GM18498 (cell line): ENCODE measurements at regions not wholly inside any gene's neighbourhood (a gene's known extent, or its start where the extent isn't known, plus 50 kb on each side); places are given as distances from the start of the nearest gene placed in this dataset.

Experiments used
- ATAC-seq: cut with Tn5 transposase; IDR thresholded peaks from one replicate; pipeline ENCODE4 v1.9.1; 2021; ENCODE audit warnings: mild to moderate bottlenecking, moderate library complexity; ENCODE audit not compliant: unreplicated experiment

DNA sequence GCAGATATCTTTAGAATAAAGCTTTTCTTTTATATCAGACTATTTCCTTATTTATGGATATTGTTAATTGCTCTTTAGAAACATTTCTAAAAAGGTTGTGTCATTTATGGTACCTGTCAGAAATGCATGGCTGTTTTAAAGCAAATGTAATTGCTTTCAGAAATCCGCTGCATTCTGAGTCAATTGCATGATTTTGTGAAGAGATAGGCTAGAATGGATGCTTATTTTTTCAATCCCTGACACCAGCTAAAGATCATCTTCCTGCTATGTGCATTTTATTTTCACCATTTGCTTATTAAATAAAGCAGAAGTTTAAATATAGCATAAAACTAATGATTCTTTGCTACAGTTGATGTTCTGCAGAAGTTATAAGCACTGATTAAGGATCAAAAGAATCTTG lies 170.2 kb upstream of the C9orf72 start:
- no peak for ATAC-seq

DNA sequence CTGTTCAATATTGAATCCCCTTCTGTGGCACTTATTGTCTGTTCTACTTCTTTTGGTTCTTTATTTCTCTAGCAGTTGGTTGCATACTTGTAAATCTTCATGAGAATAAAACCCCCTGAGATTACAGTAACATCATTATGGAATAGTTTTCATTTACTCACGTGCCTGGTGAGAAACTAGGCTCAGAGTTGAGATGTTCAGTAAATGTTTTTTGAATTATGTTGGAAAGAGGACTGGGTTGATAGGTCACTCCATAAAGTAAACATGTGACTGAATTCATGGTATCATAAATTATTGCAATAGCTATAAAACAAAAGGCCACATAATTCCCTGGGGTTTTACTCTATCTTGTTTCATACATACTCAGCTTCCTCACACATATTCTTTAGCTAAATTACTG lies 174.2 kb upstream of the C9orf72 start:
- no peak for ATAC-seq

- ATAC-seq = no peak
These were observed 176.6 kb upstream of the C9orf72 start for GRCh38 chr9:27749838-27750237.

DNA sequence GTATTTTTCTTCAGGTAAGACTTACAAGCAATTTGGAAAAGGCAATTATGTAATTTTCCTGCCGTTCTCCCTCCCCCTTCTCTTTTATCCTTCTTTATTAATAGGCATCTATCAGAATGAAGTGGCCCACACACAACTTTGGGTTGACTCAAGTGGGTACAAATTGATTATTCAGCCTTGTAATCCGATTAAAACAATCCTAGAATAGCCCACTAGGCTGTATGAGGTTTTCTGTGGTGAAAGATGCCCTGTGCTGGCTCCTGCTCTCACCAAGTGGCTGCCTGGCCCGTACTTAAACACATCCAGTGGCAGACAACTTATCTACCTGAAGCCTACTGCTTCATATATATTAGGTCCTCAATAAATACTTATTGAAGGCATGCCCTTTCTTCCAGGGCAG lies 177.3 kb upstream of the C9orf72 start:
- no peak for ATAC-seq

GRCh38 chr9:27752069-27752468 lies 178.8 kb upstream of the C9orf72 start:
- ATAC-seq = no peak

GRCh38 chr9:27755846-27756245 lies 182.6 kb upstream of the C9orf72 start:
- ATAC-seq = no peak

DNA sequence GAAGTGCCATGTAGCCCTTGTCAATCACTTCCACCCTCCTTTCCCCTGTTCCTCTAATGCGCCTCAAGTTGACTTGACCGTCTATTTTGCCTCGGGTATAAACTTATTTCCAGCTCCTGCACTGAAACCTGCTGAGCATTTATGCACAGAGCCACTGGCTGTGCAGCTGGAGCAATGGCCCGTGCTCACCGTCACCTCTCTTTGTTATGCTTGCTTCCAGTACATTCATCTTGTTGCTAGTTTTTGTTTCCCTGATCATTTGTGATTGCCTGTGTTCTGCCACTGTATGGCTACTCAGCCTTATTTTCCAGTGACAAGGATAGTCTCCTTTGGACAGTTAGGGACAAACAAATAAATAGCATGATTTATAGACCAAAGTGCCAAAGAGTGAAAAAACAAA lies 183.1 kb upstream of the C9orf72 start:
- no peak for ATAC-seq

DNA sequence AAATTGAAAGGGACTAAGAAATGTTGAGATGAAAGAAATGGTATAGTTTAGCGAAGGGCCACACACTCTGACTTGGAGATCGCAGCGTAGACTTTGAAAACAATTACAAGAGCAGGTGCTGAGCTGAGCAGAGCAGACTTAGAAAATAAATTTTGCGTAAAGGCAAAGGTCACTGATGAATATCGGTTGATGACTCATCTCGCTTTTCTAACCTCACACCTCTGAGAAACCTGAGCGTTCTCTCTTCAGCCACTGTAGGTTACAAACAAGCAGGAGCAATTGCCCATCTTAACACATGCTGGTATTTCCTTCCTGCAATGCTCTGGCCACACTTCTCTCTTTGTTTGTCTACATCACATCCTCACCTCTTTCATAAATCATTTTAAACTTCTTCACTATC lies 190.6 kb upstream of the C9orf72 start:
- no peak for ATAC-seq

DNA sequence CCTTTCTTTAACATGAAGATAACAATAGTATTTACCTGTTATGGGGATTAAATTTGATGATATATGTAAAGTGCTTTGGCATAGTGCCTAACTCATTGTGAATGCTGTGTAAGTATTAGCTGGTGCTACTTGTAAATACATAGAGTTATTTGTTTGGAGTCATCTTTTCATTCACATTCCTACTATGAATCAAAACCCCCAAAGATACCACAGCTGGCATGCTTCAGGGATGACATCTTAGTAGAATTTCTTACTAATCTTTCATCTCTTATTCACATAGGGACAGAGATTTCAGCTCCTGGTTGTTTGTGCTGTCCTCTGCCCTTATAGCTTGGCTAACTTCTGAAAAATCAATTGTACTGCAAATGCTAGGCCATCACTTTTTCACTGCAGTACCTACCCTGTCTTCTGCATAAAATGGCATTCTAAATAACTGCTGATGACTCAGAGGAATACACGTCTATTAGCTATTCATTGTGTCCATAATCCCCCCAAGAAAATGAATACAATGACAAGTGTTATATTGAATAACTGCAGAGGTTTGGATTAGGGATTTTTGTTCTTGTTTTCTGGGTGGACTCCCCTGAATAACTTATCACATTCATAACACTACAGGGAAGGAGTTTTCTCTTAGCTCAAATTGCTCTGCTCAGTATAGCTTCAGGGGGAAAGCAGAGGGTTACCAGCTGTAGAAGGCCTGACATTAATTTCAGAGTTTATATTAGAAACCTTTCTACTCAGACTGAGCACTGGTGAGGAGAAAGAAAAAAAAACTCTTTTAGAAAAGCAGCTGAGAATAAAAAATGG lies 192.2 kb upstream of the C9orf72 start:
- ATAC-seq = no peak

- no peak for ATAC-seq
These were observed 193.0 kb upstream of the C9orf72 start for GRCh38 chr9:27766073-27766835.

DNA sequence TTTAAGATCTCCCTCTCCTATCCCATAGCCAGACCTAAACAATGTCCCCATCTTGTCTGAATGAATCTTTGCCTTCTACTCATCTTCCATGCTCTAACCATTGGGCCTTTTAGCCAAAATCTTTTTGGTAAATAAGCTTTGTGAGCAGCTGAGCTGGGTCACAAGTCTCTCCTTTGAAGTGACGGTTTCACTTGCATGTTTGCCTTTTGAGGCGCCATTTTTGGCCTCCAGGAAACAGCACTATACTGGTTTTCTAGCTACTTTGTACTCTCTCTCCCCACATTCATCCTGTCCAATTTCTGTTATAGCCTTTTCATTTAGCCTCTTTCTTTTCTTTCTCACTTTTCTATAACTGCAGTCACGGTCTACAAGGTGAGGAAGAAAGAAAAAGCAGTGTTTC lies 195.5 kb upstream of the C9orf72 start:
- no peak for ATAC-seq

DNA sequence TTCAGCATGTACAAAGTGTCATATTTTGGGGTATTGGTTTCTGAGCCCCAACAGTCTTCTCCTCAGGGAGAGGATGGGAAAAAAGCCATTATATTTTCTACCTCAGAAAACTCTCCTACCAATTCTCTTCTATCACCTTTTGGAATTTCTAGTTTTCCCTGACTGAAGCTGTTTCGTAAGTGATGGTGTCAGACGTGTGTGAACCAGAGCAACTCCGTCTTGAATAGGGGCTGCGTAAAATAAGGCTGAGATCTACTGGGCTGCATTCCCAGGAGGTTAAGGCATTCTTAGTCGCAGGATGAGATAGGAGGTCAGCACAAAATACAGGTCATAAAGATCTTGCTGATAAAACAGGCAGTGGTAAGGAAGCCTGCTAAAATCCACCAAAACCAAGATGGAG lies 197.3 kb upstream of the C9orf72 start:
- no peak for ATAC-seq

DNA sequence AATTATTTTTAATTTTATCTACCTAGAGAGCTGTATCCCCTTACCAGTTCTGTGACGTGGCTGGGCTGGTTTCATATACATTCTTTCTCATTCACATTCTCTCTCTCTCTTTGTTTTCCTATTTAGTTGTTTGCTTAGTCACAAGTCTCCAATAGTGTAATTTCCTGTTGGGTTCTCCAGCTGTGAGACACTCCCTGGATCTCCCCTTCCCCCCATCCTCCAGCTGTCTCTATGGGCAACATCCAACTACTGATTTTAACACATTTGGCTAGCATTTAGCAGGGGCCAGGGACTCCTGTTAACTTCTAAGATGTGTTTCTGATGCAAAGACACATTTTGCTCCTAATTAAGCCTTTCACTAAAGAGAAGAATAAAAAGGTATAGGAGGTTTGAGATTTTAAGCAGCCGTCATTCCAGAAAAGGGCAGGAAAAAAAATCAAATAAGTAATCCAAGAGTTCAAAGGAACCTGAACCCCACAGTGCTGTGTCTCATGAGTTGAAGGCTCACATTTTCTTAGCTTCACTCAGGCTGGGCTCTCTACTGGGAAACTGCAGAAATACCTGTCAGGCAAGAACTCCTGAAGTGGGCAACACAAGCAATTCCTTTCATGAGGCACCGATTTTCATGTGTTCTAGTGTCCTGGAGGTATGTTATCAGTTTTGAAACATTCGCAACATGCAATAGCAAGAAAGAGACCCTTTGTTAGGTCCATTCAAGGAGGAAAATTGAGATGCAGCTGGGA lies 198.7 kb upstream of the C9orf72 start:
- ATAC-seq = no peak

- peak; percentile 47 for ATAC-seq
These were observed 211.8 kb upstream of the C9orf72 start for GRCh38 chr9:27784847-27785713.

DNA sequence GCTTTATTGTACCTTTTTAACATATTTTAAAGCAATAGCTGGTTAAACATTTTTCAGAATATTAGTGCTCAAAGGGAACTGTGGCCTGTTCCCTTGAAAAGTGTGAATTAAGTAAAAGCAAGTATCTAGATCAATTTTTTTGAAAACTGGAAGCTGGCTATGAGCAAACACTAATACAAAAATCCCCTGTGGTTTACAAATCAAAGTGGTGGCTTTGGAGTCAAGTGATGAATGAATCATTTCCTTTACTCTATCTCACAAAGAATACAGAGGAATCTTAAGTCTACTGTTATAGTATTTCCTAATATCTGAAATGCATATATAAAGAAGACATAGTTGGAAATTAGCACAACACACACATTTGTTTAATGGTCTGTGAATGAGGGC lies 212.4 kb upstream of the C9orf72 start:
- ATAC-seq = peak; percentile 61

DNA sequence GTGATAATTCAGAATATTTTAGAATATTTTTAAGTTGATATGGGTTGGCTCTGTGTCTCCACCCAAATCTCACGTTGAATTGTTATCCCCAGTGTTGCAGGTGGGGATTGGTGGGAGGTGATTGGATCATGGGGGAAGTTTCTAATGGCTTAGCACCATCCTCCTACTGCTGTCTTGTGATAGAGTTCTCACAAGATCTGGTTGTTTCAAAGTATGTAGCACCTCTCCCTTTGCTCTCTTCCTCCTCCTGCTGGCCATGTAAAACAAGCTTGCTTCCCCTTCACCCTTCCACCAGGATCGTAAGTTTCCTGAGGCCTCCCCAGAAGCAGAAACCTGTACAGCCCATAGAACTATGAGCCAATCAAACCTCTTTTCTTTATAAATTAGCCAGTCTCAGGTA lies 214.6 kb upstream of the C9orf72 start:
- no peak for ATAC-seq

DNA sequence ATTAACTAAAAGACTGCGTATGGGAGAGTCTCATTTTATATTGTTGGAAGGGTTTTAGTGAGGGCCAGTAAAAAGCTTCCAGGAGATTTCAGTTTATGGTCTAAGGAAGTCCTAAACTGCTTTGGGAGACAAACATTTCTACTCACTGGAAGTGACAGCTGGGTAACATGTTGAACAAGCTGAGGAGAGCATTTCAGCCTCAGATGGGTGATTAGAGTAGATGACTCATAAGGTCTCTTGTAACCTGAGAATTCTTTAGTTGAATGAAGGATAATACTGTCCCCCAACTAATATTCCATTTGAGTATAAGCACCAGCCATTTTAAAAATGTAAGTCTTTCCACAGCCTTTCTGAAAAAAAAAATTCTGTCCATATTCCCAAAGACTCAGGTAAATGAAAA lies 218.0 kb upstream of the C9orf72 start:
- ATAC-seq = no peak

DNA sequence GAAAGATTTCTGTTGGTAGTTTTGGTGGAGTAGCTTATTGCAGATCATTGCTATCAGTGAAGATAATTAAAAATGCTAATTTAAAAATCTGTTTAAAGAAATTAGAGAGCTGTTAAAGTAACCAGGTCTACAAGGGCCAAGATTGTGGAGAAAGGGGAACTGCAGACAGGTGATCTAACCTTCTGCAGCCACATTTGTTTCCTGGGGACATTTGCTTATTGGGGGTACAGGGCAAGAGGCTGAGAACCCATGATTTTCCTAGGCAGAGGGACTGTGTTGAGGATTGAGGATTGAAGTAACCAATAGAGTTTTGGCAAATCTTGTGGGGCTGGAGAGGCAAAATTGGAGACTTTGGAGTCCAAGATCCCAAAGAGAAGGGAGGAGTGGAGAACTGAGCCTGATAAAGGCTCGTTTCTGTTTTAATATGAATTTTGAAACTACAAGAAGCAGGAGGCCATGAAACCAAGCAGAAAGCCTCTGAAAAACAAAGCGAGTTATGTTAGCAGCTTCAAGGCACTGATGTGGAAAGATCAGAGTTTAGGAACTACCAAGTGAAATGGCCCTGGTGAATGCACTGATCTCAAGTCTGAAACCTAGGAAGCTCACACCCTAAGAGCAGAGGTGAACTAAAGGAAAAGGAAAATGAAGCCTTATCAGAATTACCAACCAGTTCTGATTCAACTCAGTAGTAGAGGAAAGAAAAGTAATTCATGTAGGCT lies 219.8 kb upstream of the C9orf72 start:
- peak; percentile 64 for ATAC-seq

GRCh38 chr9:27799326-27799725 lies 226.0 kb upstream of the C9orf72 start:
- no peak for ATAC-seq

GRCh38 chr9:27800159-27800558 lies 226.9 kb upstream of the C9orf72 start:
- ATAC-seq = no peak
